Right lobe of liver (tissue), 6 donors: ENCODE measurements at regions not wholly inside any gene's neighbourhood (a gene's known extent, or its start where the extent isn't known, plus 50 kb on each side); places are given as distances from the start of the nearest gene placed in this dataset.

ENCODE experiments used
- ATAC-seq, 4 donors: fragments of 200-7000 bp; cut with Tn5 transposase; one replicate each; pipeline ENCODE4 v1.9.1; 2020; ENCODE audit warnings: mild to moderate bottlenecking in 4 of 4, moderate library complexity in 4 of 4
- DNase-seq, 3 donors: peaks; one replicate each; pipeline ENCODE4 v3.0.0-alpha.2; 2020
- H3K27ac ChIP-seq, 3 donors: fragments of 200-600 bp; one replicate each; pipeline ENCODE4 v1.8.0; 2022
- H3K27me3 ChIP-seq, 2 donors: fragments of 200-600 bp; one replicate each; pipeline ENCODE4 v1.8.0; 2022
- H3K36me3 ChIP-seq, 4 donors: fragments of 200-600 bp; sonication (generic) in 1 of 4; one replicate each; pipeline versions ENCODE4 v1.5.1 to v1.8.0; 2017 to 2022; ENCODE audit warnings: control low read depth in 1 of 4
- H3K4me1 ChIP-seq, 4 donors: fragments of 200-600 bp; sonication (generic) in 1 of 4; one replicate each; pipeline versions ENCODE4 v1.5.1 to v1.8.0; 2017 to 2022; ENCODE audit warnings: control low read depth in 1 of 4
- H3K4me3 ChIP-seq, 3 donors: fragments of 200-600 bp; one replicate each; pipeline ENCODE4 v1.8.0; 2022
- H3K9me3 ChIP-seq, 4 donors: fragments of 200-600 bp; sonication (generic) in 1 of 4; one replicate each; pipeline versions ENCODE4 v1.5.1 to v1.8.0; 2017 to 2022; ENCODE audit warnings: control low read depth in 1 of 4
- POLR2A ChIP-seq: fragments of 450-650 bp; IDR thresholded peaks from one replicate; pipeline ENCODE4 v1.6.1; 2017; ENCODE audit warnings: antibody characterized with exemption, mild to moderate bottlenecking
- WGBS: methylation state at CpG from one replicate; pipeline ENCODE4 v1.1.6; 2018; ENCODE audit warnings: low coverage, low lambda C conversion rate; ENCODE audit not compliant: insufficient coverage; ENCODE audit errors: missing lambda C conversion rate; 5-methylcytosine and 5-hydroxymethylcytosine counted together
- intact Hi-C, 2 donors: fragments of 100-400 bp; cut with DNase I; formaldehyde crosslinking; loops; one replicate each; pipeline versions ENCODE4 v1.11.2 to v1.14.1; 2022
- TF ChIP-seq, protein P1 (sequence below), 4 donors: fragments of 200-600 bp in 3 of 4; fragments of 450-650 bp in 1 of 4; IDR thresholded peaks; one replicate each; pipeline versions ENCODE4 v1.5.1 to v1.8.0; 2016 to 2022; ENCODE audit warnings: antibody characterized with exemption in 4 of 4, mild to moderate bottlenecking in 2 of 4
- donor health status: DM: no; HTN: yes; CAD: no.
- donor health status: DM: no; HTN: no; CAD: no.
- donor health status: DM: no; HTN: no; CAD: no.
- donor health status: DM: no; HTN: yes; CAD: no.
- donor health status: DM: no; HTN: yes; CAD: no.

DNA sequence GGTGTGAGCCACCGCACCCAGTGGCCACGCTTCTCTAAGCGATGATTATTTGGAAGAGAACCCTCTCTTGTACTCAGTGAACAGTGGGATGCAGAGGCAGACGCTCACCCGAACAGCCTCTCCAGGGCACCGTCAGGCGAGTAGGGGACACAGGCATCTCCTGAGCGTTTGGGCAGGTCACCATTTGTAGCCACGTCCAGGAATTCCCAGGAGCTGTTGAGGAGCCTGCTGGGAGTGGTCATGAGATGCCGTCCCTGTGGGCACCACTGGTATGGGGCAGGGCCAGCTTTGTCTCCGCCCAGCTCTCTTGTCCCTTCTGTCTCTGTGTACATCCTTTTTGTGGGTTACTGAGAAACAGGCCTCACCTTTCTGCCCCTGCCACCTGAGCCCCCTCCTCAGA, 81.3 kb upstream of the ZNF469 start:
- Histone ChIP-seq H3K4me3 (no peak overlapping the region), H3K36me3 (no peaks in the 10 kb centered on the region), H3K9me3 (no peaks in the 10 kb centered on the region), H3K27me3 (no peaks in the 10 kb centered on the region), H3K27ac (no peak overlapping the region), H3K4me1 (no peaks in the 10 kb centered on the region)
- intact Hi-C loops, result no loop called here
- TF ChIP-seq POLR2A, result no peak
- TF ChIP-seq, protein P1, sequence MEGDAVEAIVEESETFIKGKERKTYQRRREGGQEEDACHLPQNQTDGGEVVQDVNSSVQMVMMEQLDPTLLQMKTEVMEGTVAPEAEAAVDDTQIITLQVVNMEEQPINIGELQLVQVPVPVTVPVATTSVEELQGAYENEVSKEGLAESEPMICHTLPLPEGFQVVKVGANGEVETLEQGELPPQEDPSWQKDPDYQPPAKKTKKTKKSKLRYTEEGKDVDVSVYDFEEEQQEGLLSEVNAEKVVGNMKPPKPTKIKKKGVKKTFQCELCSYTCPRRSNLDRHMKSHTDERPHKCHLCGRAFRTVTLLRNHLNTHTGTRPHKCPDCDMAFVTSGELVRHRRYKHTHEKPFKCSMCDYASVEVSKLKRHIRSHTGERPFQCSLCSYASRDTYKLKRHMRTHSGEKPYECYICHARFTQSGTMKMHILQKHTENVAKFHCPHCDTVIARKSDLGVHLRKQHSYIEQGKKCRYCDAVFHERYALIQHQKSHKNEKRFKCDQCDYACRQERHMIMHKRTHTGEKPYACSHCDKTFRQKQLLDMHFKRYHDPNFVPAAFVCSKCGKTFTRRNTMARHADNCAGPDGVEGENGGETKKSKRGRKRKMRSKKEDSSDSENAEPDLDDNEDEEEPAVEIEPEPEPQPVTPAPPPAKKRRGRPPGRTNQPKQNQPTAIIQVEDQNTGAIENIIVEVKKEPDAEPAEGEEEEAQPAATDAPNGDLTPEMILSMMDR (IDR thresholded peaks at IDR 0.05), result no peak
- WGBS, result 57% methylated on average over 6 of the region's 11 CpGs
- ATAC-seq (no peak), DNase-seq (peak in 1 of 3 donors; percentile 22)

GRCh38 chr16:88301886-88302285, 80.9 kb upstream of the ZNF469 start:
- Histone ChIP-seq H3K4me3 (no peak overlapping the region), H3K27me3 (no peaks in the 10 kb centered on the region), H3K9me3 (no peaks in the 10 kb centered on the region), H3K36me3 (no peaks in the 10 kb centered on the region), H3K4me1 (no peaks in the 10 kb centered on the region), H3K27ac (no peak overlapping the region)
- TF ChIP-seq, protein P1 (IDR thresholded peaks at IDR 0.05), result no peak
- no peak for TF ChIP-seq POLR2A
- peak in 2 of 3 donors; percentile 6 to 11 for DNase-seq
- no peak for ATAC-seq
- intact Hi-C loops, result no loop called here
- 65% methylated on average over 6 of the region's 12 CpGs for WGBS

GRCh38 chr16:88302666-88303065, 80.1 kb upstream of the ZNF469 start:
- Histone ChIP-seq H3K27me3 (no peaks in the 10 kb centered on the region), H3K9me3 (no peaks in the 10 kb centered on the region), H3K27ac (no peak overlapping the region), H3K4me3 (no peak overlapping the region), H3K36me3 (no peaks in the 10 kb centered on the region), H3K4me1 (no peaks in the 10 kb centered on the region)
- TF ChIP-seq POLR2A, result no peak
- TF ChIP-seq, protein P1 (IDR thresholded peaks at IDR 0.05), result no peak
- intact Hi-C loops, result no loop called here
- WGBS, result 33% methylated on average over 1 of the region's 6 CpGs
- DNase-seq, result peak in 2 of 3 donors; percentile 6 to 44
- ATAC-seq, result no peak

GRCh38 chr16:88303405-88303804, 79.4 kb upstream of the ZNF469 start:
- H3K27ac ChIP-seq, result no peak overlapping the region
- no peaks in the 10 kb centered on the region for H3K36me3 ChIP-seq
- intact Hi-C loops, result no loop called here
- 73% methylated on average over 6 of the region's 6 CpGs for WGBS
- DNase-seq (peak in 1 of 3 donors; percentile 42), ATAC-seq (no peak)
- no peak for TF ChIP-seq POLR2A
- TF ChIP-seq, protein P1 (IDR thresholded peaks at IDR 0.05), result no peak
- no peak overlapping the region for H3K4me3 ChIP-seq
- H3K27me3 ChIP-seq, result no peaks in the 10 kb centered on the region
- H3K4me1 ChIP-seq, result no peaks in the 10 kb centered on the region
- H3K9me3 ChIP-seq, result no peaks in the 10 kb centered on the region
